ENCODE measurements at regions not wholly inside any gene's neighbourhood (a gene's known extent, or its start where the extent isn't known, plus 50 kb on each side); places are given as distances from the start of the nearest gene placed in this dataset.

GRCh38 chr15:38036790-38037338 lies 102.4 kb downstream of the TMCO5A start:
- no peak for TF ChIP-seq POLR2A (IDR thresholded peaks at IDR 0.05; ENCODE audit: low read depth)
- no peak for TF ChIP-seq CTCF (IDR thresholded peaks at IDR 0.05)
- TF ChIP-seq POLR2AphosphoS5 (IDR thresholded peaks at IDR 0.05) = no peak
